ENCODE measurements at regions not wholly inside any gene's neighbourhood (a gene's known extent, or its start where the extent isn't known, plus 50 kb on each side); places are given as distances from the start of the nearest gene placed in this dataset.

DNA sequence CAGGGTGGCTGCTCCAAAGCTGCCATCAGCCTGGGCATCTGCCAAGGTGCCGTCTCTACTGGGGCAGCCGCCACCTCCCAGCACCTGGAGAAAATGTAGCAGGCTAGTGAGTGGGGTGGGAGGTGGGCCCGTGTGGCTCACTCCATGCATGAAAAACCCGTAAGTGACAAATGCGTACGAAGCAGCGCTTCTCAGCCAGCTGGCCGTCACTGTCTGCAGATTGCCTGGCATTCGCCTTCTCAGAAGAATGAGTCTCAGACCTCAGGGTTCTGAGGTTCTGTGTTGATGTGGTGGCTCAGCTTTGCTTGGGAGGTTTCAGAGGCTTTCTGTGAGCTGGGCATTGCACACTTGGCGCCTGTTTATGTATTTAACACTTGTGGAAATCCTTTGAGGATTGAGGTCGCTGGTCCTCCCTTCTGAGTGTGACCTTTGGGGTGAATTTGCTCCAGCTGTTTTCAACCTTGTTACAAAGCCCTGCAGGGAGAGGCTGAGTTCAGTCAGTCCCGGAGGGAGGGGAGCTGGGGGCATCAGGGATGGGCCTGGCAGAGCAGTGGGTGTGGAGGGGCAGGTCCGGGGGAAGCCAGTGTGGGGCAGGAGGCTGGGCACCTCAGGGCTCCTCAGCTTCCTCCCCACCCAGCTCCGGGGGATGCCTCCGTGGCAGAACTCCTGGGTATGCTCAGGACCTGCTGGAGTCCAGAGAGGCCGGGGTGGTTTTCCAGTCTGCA lies 977.0 kb downstream of the TBC1D22A start:
- DNase-seq, result no peak

DNA sequence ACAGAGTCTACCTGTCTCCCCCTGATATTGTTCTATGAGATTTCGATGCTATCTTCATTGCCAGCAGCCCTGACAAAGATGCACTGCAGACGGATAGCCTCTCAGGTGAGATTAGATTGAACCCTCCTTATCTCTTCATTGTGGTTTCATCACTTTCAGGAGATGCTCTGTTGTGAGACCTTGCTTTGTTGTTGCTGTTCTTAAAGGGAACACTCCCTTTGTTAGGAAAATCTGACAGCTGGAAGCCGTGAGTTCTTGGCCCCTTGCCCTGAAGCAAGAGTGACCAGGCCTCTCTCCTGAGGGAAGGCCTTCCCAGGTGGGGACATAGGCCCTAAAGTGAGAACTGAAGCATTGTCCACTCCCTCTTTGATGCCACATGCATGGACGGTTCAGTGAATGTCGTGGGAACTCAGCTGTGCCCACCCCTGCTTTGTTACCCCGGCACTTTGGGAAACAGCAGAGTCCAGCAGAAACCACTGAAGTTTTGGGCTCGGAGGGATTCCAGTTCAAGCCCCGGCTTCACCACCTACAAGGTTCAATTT lies 976.1 kb downstream of the TBC1D22A start:
- no peak for DNase-seq

DNA sequence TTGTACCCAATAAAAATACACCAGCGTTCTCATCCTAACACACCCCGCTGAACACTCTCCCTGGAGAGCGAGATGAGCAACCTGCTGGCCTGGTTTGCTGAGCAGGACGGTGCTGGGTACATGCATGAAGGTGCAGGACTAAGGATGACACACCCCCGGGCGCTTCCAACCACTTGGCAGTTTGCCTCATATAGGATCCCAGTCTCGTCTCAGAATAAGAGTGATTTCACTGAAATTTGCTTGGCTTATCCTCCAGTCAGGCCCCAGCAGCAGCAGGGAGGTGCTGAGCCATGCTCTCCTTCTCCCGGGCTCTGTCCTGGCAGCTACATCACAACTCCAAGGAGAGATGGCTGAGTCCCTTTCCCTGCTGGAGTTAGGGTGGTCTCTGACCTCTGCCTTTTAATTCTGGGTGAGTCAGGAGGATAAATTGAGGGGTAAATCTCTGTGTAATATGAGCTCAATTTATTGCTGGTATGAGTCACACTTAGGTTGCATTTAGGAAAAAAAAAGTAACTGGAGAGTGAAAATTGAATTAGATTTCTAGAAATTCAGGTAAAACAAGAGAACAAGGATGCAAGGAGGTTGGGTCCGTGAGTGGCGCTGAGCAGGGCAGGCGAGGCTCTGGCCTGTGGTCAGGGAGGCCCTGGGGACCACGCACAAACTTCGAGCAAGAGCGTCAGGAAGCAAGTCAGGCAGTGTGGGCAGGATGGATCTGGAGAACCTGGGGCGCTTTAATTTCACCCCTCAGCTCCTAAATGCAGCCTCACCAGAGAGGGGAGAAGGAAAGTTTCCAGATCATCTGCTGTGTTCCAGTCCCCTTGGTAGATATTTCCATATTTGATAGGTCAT lies 974.0 kb downstream of the TBC1D22A start:
- no peak for DNase-seq

DNA sequence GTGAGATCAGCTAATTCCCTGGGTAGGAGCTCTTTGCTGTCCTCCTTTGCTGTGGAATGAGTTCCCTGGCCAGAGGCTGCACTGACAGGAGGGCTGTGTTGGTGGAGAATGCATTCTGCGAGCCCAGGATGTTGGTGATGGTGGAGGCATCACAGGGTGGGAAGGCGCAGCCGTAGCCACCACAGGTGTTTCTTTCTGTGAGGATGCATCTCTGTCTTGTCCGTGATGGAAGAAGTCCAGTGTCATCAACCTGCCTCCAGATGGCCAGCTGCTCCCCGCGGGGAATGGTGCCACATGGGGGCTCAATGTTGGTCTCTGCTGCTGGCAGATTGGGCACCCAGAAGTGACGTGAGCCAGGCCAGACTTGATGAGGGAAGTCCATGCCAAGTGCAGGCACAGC lies 972.1 kb downstream of the TBC1D22A start:
- DNase-seq, result no peak

DNA sequence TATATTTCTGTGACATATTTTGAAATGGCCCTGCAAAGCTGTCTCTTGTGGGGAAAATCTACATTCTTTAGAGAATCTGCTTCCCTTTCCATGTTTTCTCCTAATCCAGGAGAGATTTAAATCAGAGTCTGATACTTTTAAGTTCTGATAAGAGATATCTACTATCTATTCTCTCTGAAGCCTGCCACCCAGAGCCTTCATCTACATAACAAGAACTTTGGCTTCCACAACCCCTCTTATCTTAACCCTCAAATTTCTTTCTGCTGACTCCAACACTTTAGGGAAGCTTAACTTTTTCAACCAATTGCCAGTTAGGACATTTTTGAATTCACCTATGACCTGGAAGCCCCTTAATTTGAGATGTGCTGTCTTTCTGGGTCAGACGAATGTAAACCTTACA lies 965.2 kb downstream of the TBC1D22A start:
- no peak for DNase-seq

DNA sequence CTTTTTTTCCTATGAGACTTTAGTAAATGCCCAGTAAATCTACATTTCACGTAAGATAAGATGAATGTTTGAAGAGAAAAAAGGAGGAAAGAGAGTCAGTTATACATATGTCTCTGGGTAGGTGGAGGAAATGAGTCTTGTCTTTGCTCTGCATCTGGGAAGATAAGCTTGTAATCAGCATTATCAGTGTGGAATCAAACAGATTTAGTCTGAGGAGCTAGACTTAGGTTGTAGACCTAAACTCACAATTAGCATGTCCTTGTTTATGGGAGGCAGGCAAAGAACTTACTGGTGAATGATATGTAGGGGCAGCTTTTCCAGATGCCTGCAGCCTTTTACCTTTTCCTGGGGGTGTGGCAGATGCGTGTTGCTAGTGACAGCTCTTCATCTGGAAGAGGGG lies 962.3 kb downstream of the TBC1D22A start:
- DNase-seq, result no peak

DNA sequence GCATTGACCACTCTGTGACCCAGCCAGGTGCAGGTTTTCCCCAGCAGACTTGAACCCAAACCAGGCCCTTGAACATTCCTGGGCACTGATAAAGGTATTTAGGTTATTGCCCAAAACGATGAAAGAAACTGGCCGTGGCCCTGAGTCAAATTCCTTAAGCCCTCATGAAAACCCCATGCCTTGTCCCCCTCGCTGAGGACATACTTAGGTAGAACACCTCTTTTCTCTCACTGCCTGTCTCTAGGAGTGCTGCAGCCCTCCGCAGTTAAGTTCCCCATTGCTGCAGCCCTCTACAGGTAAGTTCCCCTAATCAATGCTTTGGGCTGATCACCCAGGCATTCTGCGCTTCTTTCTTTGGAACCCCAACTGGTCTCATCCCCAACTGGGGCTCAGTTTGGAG lies 961.6 kb downstream of the TBC1D22A start:
- DNase-seq, result no peak

DNA sequence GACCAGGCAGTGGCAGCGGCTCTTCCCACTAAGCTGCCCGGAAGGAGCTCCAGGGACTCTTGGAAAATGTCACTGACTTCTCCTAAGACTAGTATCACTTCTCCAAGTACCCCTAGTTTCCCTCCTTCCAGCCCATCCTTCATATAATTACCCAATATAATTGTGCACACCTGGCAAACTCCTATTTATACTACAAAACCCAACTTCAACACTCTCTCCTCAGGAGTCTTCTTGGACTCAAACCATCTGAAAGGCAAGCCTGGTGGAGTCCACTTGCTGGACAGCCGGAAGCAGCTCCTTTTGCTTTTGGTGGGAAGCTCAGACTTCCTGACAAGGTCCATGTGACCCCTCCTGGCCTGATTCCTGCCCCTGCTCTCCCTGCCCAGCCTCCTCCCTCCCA lies 955.9 kb downstream of the TBC1D22A start:
- DNase-seq, result no peak

DNA sequence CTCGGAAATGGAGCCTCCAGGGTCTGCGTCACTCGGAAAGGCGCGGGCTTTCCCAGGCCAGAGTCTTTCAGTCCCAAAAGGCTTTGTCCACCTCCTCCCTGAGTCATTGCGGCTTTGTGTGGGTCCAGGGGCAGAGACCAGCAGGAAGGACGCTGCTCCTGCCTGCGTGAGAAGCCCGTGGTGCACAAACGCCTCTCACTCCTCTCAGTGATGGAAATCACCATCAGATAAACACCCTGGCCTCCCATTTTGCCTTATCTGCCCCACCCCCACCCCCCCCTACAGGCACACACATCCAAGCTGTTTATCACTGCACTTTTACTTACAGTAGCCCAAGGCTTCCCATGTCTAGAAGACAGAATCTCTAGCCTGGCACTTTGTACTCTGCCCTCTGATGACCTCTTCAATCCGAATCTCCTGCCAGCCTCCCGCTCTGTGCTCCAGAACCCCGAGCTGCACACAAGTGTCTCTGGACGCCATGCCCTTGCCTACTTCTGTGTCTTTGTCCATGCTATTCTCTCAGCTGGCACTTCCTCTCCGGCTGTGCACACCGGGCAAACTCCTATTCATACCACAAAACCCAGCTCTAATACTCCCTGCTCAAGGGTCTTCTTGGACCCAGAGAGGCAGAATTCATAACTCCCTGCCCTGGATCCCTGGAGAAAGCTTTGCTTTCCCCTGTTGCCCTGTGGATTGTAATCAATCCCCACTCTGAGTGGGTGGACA lies 954.6 kb downstream of the TBC1D22A start:
- no peak for DNase-seq

DNA sequence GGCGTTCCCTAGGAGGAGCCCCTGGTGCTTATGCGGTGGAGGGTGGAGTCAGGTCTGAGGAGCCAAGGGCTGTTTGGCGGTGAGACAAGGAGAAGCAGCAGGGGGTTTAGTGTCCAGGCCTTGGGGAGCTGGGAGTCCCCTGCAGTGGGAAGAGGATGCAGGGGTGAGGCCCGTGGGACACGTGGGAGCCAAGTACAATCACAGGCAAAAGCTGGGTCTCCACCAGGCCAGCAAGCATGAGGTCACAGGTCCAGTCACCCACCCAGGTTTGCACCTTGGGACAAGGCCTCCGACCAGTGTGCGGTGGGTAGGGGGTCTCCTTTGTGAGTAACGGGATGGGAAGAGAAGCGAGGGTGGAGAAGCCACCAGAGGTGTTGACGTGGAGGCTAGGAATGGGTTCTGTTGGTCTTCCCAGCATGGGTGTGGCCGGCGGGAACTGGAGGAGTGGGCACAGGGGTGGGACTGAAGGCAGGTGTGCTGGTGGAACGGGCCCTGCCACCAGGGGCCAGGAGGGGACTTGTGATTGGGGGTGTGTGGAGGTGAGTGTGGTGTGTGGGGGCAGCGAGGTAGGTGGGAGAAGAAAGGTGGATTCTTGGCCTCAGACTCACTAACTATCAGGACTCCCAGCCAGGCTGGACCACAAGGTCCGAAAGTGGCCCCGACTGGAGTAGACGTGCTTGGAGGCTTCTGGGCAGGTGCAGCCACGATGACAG lies 953.6 kb downstream of the TBC1D22A start:
- no peak for DNase-seq

DNA sequence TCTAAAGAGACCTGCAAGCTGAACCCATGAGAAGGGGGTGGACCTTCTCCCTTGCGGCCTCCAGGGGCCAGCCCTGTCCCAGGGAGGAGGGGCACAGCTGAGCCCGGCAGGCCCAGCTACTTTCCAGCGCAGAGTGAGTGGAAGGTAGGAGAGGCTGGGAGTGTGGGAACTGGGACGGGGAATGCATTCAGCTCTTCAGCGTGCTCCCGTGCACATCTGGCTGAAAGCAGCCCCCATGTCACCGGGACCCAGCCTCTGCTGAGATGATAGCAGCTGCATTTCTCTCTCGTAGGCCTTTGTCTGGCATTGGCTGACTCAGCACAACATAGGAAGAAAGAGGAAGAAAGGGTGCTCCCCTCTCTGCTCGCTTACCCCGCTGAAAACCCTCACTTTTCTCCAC lies 951.5 kb downstream of the TBC1D22A start:
- DNase-seq, result no peak

DNA sequence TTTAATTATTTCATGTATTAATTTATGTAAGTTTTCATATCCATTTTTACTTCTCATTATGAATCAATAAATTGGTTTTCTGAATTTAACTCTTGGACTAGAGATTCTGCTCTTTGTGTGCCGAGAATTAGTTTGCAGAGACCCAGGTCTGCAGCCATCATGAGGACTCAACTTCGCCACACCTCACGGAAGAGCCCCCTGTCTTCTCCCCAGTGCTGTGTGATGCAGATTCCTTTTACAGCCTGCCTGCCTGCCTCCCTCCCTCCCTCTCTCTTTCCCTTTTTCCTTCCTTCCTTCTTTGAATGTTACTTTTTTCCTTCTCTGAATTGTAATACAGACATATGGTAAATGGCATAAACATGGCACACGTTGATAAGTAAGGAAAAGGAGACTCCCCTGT lies 947.7 kb downstream of the TBC1D22A start:
- no peak for DNase-seq

DNA sequence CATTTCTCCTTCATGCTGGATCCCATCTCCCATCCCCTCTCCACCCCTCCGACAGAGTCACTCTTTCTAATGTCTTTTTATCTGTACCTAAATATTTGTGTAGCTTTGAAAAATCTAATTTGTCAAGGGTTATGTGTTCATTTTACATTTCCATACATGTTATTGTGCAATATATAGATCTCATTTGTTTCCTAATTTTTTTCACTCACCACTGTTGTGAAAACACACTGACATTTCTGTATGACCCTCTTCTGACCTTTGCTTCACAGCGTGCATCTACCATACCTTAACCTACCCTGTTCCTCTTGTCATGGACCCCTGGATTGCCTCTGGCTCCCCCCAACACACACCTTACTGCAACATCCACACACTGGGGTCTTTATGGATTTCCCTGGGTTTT lies 942.9 kb downstream of the TBC1D22A start:
- no peak for DNase-seq

DNA sequence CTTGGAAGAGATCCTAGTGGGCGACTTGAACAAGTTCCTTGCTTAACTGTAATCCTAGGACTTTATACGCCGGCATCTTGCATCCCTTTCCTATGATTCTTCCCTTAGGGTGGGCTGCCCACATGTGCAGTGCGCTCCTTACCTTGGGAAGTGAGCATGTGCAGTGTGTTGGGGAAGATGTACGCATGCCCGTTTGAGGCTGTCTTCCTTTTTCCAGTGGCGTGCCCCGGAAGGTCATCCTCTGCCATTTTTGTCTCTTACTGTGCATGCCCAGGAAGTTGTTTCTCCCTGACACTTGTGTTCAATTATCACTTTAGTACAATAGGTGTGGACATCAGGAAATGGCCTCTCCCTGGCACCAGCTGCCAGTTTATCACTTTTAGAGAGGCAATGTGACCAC lies 936.5 kb downstream of the TBC1D22A start:
- DNase-seq, result no peak

DNA sequence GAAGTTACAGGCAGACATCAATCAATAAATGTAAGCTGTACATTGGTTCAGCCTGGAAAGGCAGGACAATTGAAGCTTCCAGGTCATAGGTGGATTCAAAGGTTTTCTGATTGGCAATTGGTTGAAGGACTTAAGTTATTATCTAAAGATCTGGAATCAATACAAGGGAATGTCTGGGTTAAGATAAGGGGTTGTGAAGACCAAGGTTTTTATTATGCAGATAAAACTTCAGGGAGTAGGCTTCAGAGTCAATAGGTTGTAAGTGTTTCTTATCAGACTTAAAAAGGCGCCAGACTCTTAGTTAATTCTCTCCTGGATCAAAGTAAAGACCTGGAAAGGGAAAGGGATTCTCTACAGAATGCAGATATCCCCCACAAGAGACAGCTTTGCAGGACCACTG lies 935.4 kb downstream of the TBC1D22A start:
- DNase-seq, result no peak

DNA sequence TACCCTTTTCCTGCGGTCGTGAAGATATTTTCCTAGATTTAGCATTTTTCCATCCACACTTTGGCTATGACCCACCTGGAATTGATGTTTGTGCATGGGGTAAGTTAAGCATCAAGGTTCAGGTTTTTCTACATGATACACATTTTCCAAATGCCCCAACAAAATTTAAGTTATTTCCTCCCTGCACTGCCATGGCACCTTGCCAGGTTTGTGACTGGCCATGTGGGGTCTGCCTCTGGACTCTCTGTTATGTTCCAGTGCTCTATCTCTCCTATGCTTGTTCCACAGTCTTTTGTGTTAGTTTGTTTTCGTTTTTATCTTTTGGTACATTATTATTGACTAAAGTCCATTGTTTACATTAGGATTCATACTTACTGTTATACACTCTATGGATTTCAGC lies 934.3 kb downstream of the TBC1D22A start:
- no peak for DNase-seq

DNA sequence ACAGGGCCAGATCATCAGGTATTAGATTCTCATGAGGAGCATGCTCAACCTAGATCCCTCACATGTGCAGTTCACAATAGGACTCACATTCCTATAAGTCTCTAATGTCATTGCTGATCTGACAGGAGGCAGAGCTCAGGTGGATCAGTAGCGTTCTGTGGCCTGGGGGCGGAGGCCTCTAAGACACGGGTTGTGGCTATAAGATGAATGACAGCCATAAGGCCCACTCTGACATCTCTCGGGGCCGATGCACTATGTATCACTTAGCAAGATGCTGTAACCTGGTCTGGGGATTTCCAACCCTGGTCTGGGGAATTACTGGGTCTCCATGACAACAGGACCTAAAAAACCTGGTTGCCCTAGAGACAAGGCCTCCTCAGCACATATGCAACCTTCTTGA lies 932.7 kb downstream of the TBC1D22A start:
- DNase-seq, result no peak

DNA sequence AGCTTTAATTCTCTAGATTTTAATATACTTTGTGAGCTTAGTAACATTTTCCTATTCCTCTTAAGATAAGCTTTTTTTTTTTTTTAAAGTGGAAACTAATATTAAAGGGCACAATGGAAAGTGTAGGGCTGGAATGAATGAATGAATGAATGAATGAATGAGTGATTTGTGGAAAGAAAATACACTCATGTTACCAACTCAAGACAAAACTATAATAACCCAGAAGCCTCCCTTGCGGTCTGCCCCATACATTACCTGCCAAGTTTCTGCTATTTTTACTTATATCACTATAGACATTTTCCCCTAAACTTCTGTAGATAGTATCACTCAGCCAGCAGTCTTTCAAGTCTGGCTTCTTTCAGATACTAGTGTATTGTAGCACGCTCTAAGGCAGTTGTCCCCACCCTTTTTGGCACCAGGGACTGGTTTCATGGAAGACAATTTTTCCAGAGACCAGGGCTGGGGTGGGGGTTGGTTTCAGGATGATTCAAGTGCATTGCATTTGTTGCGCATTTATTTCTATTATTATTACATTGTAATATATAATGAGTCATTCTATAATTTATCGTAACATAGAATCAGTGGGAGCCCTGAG lies 932.2 kb downstream of the TBC1D22A start:
- no peak for DNase-seq

DNA sequence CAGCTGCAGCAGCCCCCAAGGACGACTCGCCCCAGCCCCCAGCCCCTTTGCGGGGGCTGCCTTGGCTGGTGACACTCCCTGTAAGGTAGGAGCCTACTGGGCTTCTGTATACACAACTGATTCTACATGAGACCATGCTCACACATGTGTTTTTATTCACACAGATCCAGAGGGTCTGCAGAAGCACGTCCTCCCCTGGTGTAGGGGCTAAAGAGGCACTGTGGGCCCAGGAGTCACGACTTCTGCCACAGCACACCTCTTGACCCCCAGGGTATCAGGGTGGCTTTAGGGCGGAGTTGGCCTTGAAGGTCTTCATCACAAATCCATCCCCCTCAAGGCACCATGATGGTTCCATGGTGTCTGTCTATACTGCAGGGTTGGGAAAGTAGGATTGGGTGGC lies 931.2 kb downstream of the TBC1D22A start:
- DNase-seq, result no peak

DNA sequence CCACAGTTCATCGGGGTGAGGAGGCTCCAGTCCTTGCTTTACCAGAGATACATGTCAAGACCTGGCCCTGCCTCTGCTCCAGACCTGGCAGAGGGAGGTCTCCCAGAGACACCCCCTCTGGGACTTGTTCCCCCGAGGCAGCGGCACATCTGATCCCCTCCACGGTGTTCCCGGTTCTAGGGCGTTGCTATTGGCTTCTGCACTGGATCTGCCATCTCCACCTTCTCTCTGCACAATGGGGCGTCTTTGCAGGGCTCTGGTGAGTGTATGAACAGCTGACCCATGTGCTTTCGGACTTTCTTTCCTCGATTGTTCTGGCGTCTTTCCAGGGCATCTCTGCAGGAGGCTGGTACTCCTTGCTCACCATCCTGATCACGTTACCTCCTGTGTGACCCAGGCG lies 930.4 kb downstream of the TBC1D22A start:
- DNase-seq, result no peak

DNA sequence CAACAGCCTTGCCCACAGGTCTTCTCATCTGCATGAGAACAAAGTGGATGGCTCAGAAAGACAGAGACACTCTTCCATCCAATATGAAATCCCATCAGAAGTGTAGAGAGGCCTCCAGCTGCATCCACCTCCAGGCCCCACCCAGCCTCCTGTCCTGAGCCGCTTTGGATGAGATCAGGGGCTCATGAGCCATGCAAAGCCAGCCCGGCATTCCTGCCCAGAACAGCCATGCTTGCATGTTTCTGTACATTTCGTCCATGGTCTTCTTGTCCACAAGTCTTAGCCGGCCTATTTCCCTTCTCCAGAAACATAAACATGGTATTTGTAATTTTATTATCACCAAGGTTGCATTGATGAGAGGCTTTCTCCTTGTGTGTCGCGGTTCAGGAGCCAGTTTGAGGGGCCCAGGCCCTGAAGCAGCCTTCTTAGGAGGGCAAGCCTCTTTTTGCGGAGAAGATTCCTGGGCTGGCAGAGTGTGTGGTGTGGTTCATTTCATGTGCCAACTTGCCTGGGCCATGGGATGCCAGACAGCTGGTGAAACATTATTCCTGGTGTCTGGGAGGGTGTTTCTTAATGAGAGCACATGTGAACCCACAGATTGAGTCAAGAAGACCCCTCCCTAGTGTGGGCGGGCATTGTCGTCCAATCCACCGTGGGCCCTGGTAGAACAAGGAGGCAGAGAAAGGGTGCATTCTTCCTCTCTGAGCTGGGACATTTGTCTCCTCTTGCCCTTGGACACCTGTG lies 928.9 kb downstream of the TBC1D22A start:
- DNase-seq, result no peak

DNA sequence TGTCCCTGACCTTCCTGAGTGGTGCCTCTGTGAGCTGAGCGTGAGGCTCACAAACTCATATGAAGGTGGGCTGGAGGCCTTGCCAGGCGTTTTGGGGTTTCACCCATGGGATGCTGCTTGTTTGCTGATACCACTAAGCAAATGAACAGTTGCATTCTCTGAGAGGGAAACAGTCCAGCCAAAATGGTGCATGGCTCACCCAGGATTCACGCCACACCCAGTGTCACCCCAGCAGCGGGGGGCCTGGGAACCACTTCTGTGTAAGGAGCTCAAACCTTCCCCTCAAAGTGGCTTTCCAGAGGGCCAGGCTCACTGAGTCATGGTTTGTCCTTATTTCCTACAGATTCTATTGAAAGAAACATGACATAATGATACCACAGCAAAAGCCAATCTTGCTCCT lies 928.1 kb downstream of the TBC1D22A start:
- DNase-seq, result no peak

Data from activated T-cell treated with anti-CD3 and anti-CD28 coated beads, Interleukin-2, amount 50 U/mL, for 48 hours (primary cell).